A673 (cell line): ENCODE measurements at regions not wholly inside any gene's neighbourhood (a gene's known extent, or its start where the extent isn't known, plus 50 kb on each side); places are given as distances from the start of the nearest gene placed in this dataset.

Experiments
- CTCF ChIP-seq: fragments of 300-800, 200-600 bp; sonication (generic); conservative IDR thresholded peaks from 2 replicates; pipeline ENCODE4 v1.5.1; 2017; ENCODE audit warnings: low read depth, mild to moderate bottlenecking, antibody characterized with exemption, low read length, moderate library complexity, mixed read lengths
- EZH2 ChIP-seq: fragments of 200-600 bp; sonication (generic); IDR thresholded peaks from 2 replicates; pipeline ENCODE4 v1.6.1; 2017; ENCODE audit warnings: borderline replicate concordance, low read depth, mild to moderate bottlenecking, mixed read lengths, antibody characterized with exemption, low read length; ENCODE audit not compliant: poor library complexity, severe bottlenecking

GRCh38 chr2:60003076-60003475 lies 550.4 kb downstream of the BCL11A start:
- no peak for TF ChIP-seq CTCF
- no peak for TF ChIP-seq EZH2
